Breast epithelium (tissue), 3 donors: ENCODE measurements at regions not wholly inside any gene's neighbourhood (a gene's known extent, or its start where the extent isn't known, plus 50 kb on each side); places are given as distances from the start of the nearest gene placed in this dataset.

Experiments
- POLR2A ChIP-seq: fragments of 450-650 bp; IDR thresholded peaks from one replicate; pipeline ENCODE4 v1.6.1; 2016; ENCODE audit warnings: antibody characterized with exemption, mild to moderate bottlenecking, moderate library complexity
- POLR2AphosphoS5 ChIP-seq, 3 donors: sonication (generic); formaldehyde crosslinking; IDR thresholded peaks; one replicate each; pipeline ENCODE4 v1.6.1; 2017; ENCODE audit warnings: antibody characterized with exemption in 3 of 3
- TF ChIP-seq, protein P1 (sequence below), 3 donors: fragments of 450-650 bp; IDR thresholded peaks; one replicate each; pipeline ENCODE4 v1.5.1; 2016 to 2017; ENCODE audit warnings: antibody characterized with exemption in 3 of 3, mild to moderate bottlenecking in 3 of 3, moderate library complexity in 3 of 3

DNA sequence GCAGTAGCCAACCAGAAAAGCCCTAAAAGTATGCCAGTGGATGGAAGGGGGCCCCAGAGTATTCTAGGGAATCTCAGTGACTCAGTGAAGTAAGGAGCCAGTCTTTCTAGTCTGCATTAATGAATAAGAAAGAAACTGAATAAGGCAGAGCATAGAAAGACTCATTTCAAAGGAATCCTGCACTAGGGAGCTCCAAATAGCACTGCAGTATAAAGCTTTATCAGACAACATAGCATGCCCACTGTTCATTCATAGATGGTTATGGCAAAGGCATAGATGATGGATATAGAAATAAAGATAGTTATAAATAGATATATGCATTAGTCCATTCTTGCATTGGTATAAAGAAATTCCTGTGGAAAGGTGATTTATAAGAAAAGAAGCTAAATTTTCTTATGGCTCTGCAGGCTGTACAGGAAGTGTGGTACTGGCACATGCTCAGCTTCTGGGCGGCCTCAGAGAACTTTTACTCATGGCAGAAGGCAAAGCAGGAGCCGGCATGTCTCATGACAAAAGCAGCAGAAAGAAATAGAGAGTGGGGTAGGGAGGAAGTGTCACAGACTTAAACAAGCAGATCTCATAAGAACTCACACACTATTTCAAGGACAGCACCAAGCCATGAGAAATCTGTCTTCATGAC is 498.5 kb downstream of the CDY2B start:
- TF ChIP-seq, protein P1, sequence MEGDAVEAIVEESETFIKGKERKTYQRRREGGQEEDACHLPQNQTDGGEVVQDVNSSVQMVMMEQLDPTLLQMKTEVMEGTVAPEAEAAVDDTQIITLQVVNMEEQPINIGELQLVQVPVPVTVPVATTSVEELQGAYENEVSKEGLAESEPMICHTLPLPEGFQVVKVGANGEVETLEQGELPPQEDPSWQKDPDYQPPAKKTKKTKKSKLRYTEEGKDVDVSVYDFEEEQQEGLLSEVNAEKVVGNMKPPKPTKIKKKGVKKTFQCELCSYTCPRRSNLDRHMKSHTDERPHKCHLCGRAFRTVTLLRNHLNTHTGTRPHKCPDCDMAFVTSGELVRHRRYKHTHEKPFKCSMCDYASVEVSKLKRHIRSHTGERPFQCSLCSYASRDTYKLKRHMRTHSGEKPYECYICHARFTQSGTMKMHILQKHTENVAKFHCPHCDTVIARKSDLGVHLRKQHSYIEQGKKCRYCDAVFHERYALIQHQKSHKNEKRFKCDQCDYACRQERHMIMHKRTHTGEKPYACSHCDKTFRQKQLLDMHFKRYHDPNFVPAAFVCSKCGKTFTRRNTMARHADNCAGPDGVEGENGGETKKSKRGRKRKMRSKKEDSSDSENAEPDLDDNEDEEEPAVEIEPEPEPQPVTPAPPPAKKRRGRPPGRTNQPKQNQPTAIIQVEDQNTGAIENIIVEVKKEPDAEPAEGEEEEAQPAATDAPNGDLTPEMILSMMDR (IDR thresholded peaks at IDR 0.05) = no peak
- TF ChIP-seq POLR2A = no peak
- no peak for TF ChIP-seq POLR2AphosphoS5 (IDR thresholded peaks at IDR 0.05)
